KMS-11 (cell line): ENCODE measurements at regions not wholly inside any gene's neighbourhood (a gene's known extent, or its start where the extent isn't known, plus 50 kb on each side); places are given as distances from the start of the nearest gene placed in this dataset.
"Not testable (repeated sequence)": the region's sequence is repeated elsewhere in the genome, so short reads cannot be mapped to it uniquely, and the experiment has no call there.

ENCODE experiments used
- H2AFZ ChIP-seq: fragments of 200-600 bp; sonication (generic); 2 replicates; pipeline ENCODE4 v1.6.1; 2016; ENCODE audit warnings: antibody characterized with exemption, mixed run types, low read depth
- H3K27ac ChIP-seq: fragments of 200-600 bp; sonication (generic); 2 replicates; pipeline ENCODE4 v1.6.1; 2016; ENCODE audit warnings: mild to moderate bottlenecking, mixed run types
- H3K27me3 ChIP-seq: fragments of 200-600 bp; sonication (generic); 2 replicates; pipeline ENCODE4 v1.6.1; 2017; ENCODE audit warnings: mild to moderate bottlenecking, low read depth, mixed run types, moderate library complexity; ENCODE audit not compliant: insufficient read depth
- H3K36me3 ChIP-seq: fragments of 200-600 bp; sonication (generic); 2 replicates; pipeline ENCODE4 v1.6.1; 2017; ENCODE audit warnings: mild to moderate bottlenecking, mixed run types; ENCODE audit not compliant: insufficient read depth
- H3K4me1 ChIP-seq: fragments of 200-600 bp; sonication (generic); 2 replicates; pipeline ENCODE4 v1.6.1; 2016; ENCODE audit warnings: mild to moderate bottlenecking, low read depth, mixed run types; ENCODE audit not compliant: poor library complexity, severe bottlenecking
- H3K4me2 ChIP-seq: fragments of 200-600 bp; sonication (generic); 2 replicates; pipeline ENCODE4 v1.7.0; 2016; ENCODE audit warnings: mild to moderate bottlenecking, mixed run types
- H3K4me3 ChIP-seq: fragments of 200-600 bp; sonication (generic); IDR thresholded peaks from 2 replicates; pipeline ENCODE4 v1.6.1; 2017; ENCODE audit warnings: low read depth, low read length, mixed read lengths; ENCODE audit not compliant: insufficient read depth
- H3K79me2 ChIP-seq: fragments of 200-600 bp; sonication (generic); 2 replicates; pipeline ENCODE4 v1.6.1; 2016; ENCODE audit warnings: low read depth, mixed run types; ENCODE audit not compliant: insufficient read depth
- H3K9ac ChIP-seq: fragments of 200-600 bp; sonication (generic); 2 replicates; pipeline ENCODE4 v1.6.1; 2016; ENCODE audit warnings: mild to moderate bottlenecking, mixed run types
- H4K20me1 ChIP-seq: fragments of 200-600 bp; sonication (generic); 2 replicates; pipeline ENCODE4 v1.6.1; 2016; ENCODE audit warnings: mild to moderate bottlenecking, mixed run types; ENCODE audit not compliant: insufficient read depth
- TF ChIP-seq, protein P1 (sequence below): fragments of 200-600 bp; sonication (generic); conservative IDR thresholded peaks from 2 replicates; pipeline ENCODE4 v1.6.1; 2017; ENCODE audit warnings: low read depth, mild to moderate bottlenecking, antibody characterized with exemption, low read length, moderate library complexity, mixed read lengths

DNA sequence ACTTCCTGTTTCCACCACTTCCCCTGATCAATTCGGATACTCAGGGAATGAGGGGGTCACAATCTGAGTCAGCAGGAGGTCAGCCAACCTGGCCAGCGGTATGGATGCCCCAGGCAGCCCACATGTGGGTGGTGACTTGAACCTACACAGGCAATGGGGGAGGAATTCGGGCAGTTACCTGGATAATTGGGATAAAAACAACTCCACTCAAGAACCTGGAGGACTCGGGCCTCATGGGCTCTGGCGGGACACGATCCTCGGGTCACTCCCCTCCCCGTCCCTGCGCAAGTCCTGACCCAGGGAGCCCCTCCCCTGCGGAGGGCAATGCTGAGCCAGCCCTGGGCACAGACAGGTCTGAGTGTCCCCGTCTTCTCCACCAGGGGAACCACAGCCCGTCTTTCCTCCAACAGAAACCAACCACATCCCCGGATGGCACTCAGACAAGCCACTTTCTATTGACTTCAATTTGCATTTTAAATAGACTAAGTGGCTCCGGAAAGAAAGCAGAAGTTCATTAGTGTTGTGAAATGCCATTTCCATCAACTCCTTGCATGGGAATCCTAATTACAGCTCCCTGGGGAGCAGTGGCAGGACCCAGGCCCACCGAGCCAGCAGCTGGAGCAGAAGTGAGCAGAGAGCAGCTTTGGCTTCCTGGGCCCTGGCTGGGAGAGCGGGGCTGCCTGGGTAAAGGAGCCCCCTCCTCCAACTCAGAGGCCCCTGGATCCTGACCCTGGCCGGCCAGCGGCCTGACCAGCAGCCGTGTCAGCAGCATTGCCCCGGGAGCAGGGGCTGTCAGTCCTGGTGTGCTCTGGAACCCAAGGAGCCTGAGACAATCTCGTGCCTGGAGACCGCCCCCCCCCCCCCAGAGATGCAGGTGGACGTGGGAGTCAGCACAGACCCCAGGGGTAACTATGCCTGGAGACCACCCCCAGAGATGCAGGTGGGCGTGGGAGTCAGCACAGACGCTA is 374.1 kb downstream of the ADGRD1 start:
- TF ChIP-seq, protein P1, sequence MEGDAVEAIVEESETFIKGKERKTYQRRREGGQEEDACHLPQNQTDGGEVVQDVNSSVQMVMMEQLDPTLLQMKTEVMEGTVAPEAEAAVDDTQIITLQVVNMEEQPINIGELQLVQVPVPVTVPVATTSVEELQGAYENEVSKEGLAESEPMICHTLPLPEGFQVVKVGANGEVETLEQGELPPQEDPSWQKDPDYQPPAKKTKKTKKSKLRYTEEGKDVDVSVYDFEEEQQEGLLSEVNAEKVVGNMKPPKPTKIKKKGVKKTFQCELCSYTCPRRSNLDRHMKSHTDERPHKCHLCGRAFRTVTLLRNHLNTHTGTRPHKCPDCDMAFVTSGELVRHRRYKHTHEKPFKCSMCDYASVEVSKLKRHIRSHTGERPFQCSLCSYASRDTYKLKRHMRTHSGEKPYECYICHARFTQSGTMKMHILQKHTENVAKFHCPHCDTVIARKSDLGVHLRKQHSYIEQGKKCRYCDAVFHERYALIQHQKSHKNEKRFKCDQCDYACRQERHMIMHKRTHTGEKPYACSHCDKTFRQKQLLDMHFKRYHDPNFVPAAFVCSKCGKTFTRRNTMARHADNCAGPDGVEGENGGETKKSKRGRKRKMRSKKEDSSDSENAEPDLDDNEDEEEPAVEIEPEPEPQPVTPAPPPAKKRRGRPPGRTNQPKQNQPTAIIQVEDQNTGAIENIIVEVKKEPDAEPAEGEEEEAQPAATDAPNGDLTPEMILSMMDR, result no peak
- Histone ChIP-seq H3K4me2 (no peak overlapping the region), H4K20me1 (no peaks in the 10 kb centered on the region), H3K79me2 (no peaks in the 10 kb centered on the region), H2AFZ (no peak overlapping the region), H3K36me3 (no peaks in the 10 kb centered on the region), H3K9ac (no peak overlapping the region), H3K4me1 (no peaks in the 10 kb centered on the region), H3K27ac (no peak overlapping the region), H3K4me3 (no peak overlapping the region), H3K27me3 (no peaks in the 10 kb centered on the region)

DNA sequence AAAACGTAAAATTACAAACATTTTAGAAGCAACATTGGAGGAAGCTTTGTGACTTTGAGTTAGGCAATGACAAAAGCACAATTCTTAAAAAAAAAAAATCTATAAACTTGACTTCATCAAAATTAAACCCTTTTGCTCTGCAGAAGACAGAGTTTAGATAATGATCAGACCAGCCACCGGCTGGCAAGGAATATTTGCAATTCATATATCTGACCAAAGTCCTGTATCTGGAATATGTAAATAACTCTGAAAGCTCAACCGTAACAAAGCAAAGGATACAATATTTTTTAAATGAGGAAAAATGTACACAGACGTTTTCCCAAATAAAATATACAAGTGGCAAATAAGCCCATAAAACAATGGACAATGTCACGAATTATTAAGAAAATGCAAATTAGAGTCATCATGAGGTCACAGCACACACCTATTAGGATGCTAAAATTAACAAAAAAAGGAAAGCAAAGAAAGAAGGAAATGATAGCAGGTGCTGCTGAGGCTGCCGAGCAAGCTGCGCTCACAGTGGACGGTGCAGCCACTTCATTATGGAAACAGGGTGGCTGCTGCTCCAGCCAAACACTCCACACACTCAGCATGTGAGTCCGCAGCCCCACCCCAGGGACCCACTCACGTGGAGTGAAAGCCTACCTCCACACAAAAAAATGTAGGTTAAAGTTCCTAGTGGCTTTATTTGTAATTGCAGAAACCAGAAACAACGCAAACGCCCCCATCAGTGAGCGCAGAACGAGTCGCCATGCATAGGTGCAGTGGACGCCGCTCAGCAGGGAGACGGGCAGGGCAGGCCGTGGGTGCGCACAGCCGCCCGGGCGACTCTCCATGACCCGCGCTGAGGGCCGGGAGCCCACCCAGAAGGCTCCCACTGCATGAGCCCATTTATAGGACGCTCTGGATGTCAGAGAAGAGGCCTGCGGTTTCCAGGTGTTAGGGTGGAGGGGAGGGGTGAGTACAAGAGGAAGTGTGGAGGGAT is 375.4 kb downstream of the ADGRD1 start:
- H3K79me2 ChIP-seq, H4K20me1 ChIP-seq, H3K4me1 ChIP-seq, H3K4me2 ChIP-seq, H3K9ac ChIP-seq, H3K36me3 ChIP-seq, H2AFZ ChIP-seq, H3K27me3 ChIP-seq, H3K4me3 ChIP-seq, H3K27ac ChIP-seq: not testable (repeated sequence)

DNA sequence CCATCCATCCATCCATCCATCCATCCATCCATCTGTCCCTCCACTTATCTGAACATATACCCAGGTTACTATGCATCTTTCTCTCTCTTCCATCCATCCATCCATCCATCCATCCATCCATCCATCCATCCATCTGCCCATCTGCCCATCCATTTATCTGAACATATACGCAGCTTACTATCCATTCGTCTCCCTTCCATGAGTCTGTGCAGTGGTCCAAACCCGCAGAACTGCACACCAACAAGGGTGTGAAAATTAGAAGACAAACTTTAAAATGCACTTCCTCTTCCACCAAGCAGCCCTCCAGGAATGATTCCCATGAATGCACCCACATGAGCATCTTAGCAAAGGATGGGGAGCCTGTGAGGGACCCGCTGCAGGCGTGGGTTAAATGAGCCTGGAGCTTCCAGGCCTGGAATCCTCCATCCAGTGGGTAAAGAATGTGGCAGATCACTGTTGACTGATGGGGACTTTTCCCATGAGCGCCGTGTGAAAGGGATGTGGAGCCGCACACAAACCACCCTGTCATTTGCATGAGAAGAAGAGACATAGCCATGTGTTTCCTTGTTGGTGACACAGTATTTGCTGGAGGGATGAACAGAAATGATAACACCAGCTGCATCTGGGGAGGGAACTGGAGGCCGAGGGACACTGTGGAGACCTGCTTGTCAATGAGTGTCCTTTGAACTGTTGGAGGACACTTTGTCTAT is 376.6 kb downstream of the ADGRD1 start:
- H3K36me3 ChIP-seq, result no peaks in the 10 kb centered on the region
- no peak overlapping the region for H3K4me3 ChIP-seq
- no peaks in the 10 kb centered on the region for H3K4me1 ChIP-seq
- H4K20me1 ChIP-seq, result no peaks in the 10 kb centered on the region
- no peak overlapping the region for H3K9ac ChIP-seq
- H3K27ac ChIP-seq, result no peak overlapping the region
- no peaks in the 10 kb centered on the region for H3K27me3 ChIP-seq
- H3K4me2 ChIP-seq, result no peak overlapping the region
- TF ChIP-seq, protein P1, result no peak
- H2AFZ ChIP-seq, result no peak overlapping the region
- no peaks in the 10 kb centered on the region for H3K79me2 ChIP-seq

DNA sequence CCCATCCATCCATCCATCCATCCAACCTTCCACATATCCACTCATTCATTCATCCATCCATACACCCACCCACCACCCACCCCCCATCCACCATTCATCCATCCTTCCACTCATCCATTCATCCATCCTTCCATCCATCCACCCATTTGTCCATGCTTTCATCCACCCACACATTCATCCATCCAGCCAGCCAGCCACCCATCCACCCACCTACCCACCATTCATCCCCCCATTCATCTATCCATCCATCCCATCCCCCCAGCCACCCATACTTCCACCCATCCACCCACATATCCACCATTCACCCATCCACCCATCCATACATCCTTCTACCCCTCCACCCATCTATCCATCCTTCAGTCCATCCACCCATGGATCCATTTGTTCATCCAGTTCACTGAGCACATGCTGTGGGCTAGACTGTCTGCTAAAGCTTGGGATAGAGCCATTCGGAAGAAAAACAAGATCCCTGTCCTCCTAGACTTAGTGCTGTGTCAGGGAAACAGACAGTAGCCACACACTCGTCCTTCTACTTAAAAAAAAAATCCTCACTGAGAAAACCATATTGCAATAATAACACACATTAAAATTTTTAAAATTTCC is 377.5 kb downstream of the ADGRD1 start:
- Histone ChIP-seq H3K79me2 (no peaks in the 10 kb centered on the region), H3K9ac (no peak overlapping the region), H3K4me1 (no peaks in the 10 kb centered on the region), H4K20me1 (no peaks in the 10 kb centered on the region), H3K36me3 (no peaks in the 10 kb centered on the region), H2AFZ (no peak overlapping the region), H3K4me3 (no peak overlapping the region), H3K27ac (no peak overlapping the region), H3K4me2 (no peak overlapping the region), H3K27me3 (no peaks in the 10 kb centered on the region)
- TF ChIP-seq, protein P1, result no peak
